SIG-M5 treated with dmso at 0.1 percent for 504 hours (cell line): ENCODE measurements at regions not wholly inside any gene's neighbourhood (a gene's known extent, or its start where the extent isn't known, plus 50 kb on each side); places are given as distances from the start of the nearest gene placed in this dataset.

Experiments used
- DNase-seq: peaks from one replicate; lab custom pipeline; 2025; ENCODE audit not compliant: unreplicated experiment; lab: John Stamatoyannopoulos, UW

- no peak for DNase-seq
Measured at GRCh38 chr9:101792475-101792874, 54.0 kb upstream of the GRIN3A start.

GRCh38 chr9:101791938-101792337, 53.5 kb upstream of the GRIN3A start:
- DNase-seq = peak; percentile 8

- no peak for DNase-seq
Measured at GRCh38 chr9:101791533-101791932, 53.1 kb upstream of the GRIN3A start.
